ENCODE measurements at regions not wholly inside any gene's neighbourhood (a gene's known extent, or its start where the extent isn't known, plus 50 kb on each side); places are given as distances from the start of the nearest gene placed in this dataset.

DNA sequence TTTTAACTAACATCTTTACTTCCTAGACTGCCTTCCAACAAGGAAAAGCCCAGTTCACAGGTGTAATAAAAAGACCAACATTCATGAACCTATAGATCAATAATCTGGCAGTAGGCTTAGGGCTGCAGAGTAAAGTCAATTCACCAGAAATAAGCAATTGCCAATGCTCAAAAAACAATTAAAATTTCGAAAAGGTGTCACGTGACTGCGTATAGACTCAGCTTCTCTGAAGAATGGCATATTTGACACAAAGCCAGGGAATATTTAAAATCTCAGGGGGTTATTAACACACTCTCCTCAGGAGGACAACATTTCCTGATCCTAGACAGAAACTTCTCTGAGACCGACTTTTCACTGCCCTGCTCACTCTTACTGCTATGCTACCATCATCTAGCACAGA is 245.2 kb upstream of the LRATD1 start:
- TF ChIP-seq, protein P1, sequence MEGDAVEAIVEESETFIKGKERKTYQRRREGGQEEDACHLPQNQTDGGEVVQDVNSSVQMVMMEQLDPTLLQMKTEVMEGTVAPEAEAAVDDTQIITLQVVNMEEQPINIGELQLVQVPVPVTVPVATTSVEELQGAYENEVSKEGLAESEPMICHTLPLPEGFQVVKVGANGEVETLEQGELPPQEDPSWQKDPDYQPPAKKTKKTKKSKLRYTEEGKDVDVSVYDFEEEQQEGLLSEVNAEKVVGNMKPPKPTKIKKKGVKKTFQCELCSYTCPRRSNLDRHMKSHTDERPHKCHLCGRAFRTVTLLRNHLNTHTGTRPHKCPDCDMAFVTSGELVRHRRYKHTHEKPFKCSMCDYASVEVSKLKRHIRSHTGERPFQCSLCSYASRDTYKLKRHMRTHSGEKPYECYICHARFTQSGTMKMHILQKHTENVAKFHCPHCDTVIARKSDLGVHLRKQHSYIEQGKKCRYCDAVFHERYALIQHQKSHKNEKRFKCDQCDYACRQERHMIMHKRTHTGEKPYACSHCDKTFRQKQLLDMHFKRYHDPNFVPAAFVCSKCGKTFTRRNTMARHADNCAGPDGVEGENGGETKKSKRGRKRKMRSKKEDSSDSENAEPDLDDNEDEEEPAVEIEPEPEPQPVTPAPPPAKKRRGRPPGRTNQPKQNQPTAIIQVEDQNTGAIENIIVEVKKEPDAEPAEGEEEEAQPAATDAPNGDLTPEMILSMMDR (optimal IDR thresholded peaks at IDR 0.05 in 1 of 3, IDR thresholded peaks at IDR 0.05 in 1 of 3, conservative IDR thresholded peaks at IDR 0.05 in 1 of 3; ENCODE audit: extremely low read depth in 1 of 3, insufficient read depth in 2 of 3, low read length in 3 of 3): no peak
- TF ChIP-seq EZH2 (IDR thresholded peaks at IDR 0.05; ENCODE audit: low read length): no peak
